ENCODE measurements at regions not wholly inside any gene's neighbourhood (a gene's known extent, or its start where the extent isn't known, plus 50 kb on each side); places are given as distances from the start of the nearest gene placed in this dataset.

GRCh38 chr14:99064262-99064954 is 207.6 kb downstream of the BCL11B start:
- DNase-seq (ENCODE audit: extremely low read depth in 1 of 11, low read depth in 9 of 11, low spot score in 4 of 11), result no peak

- no peak for DNase-seq (ENCODE audit: extremely low read depth in 1 of 11, low read depth in 9 of 11, low spot score in 4 of 11)
Measured at GRCh38 chr14:99065551-99065950, 206.4 kb downstream of the BCL11B start.

- DNase-seq (ENCODE audit: extremely low read depth in 1 of 11, low read depth in 9 of 11, low spot score in 4 of 11), result no peak
Measured at GRCh38 chr14:99066378-99066777, 205.6 kb downstream of the BCL11B start.

- no peak for DNase-seq (ENCODE audit: extremely low read depth in 1 of 11, low read depth in 9 of 11, low spot score in 4 of 11)
Measured at GRCh38 chr14:99067141-99067920, 204.7 kb downstream of the BCL11B start.

- no peak for DNase-seq (ENCODE audit: extremely low read depth in 1 of 11, low read depth in 9 of 11, low spot score in 4 of 11)
Measured at GRCh38 chr14:99067927-99068326, 204.1 kb downstream of the BCL11B start.

GRCh38 chr14:99069946-99070345 is 202.1 kb downstream of the BCL11B start:
- no peak for DNase-seq (ENCODE audit: extremely low read depth in 1 of 11, low read depth in 9 of 11, low spot score in 4 of 11)

- DNase-seq (ENCODE audit: extremely low read depth in 1 of 11, low read depth in 9 of 11, low spot score in 4 of 11), result no peak
Measured at GRCh38 chr14:99072433-99072832, 199.6 kb downstream of the BCL11B start.

- DNase-seq (ENCODE audit: extremely low read depth in 1 of 11, low read depth in 9 of 11, low spot score in 4 of 11), result no peak
Measured at GRCh38 chr14:99072956-99073355, 199.0 kb downstream of the BCL11B start.

GRCh38 chr14:99073431-99073830 is 198.6 kb downstream of the BCL11B start:
- DNase-seq (ENCODE audit: extremely low read depth in 1 of 11, low read depth in 9 of 11, low spot score in 4 of 11), result no peak

- no peak for DNase-seq (ENCODE audit: extremely low read depth in 1 of 11, low read depth in 9 of 11, low spot score in 4 of 11)
Measured at GRCh38 chr14:99075061-99075460, 196.9 kb downstream of the BCL11B start.

- no peak for DNase-seq (ENCODE audit: extremely low read depth in 1 of 11, low read depth in 9 of 11, low spot score in 4 of 11)
Measured at GRCh38 chr14:99075771-99076375, 196.1 kb downstream of the BCL11B start.

- no peak for DNase-seq (ENCODE audit: extremely low read depth in 1 of 11, low read depth in 9 of 11, low spot score in 4 of 11)
Measured at GRCh38 chr14:99077076-99077843, 194.7 kb downstream of the BCL11B start.

GRCh38 chr14:99077844-99078236 is 194.2 kb downstream of the BCL11B start:
- no peak for DNase-seq (ENCODE audit: extremely low read depth in 1 of 11, low read depth in 9 of 11, low spot score in 4 of 11)

- DNase-seq (ENCODE audit: extremely low read depth in 1 of 11, low read depth in 9 of 11, low spot score in 4 of 11), result no peak
Measured at GRCh38 chr14:99078426-99078825, 193.6 kb downstream of the BCL11B start.

- no peak for DNase-seq (ENCODE audit: extremely low read depth in 1 of 11, low read depth in 9 of 11, low spot score in 4 of 11)
Measured at GRCh38 chr14:99079061-99079727, 192.8 kb downstream of the BCL11B start.

GRCh38 chr14:99080306-99080705 is 191.7 kb downstream of the BCL11B start:
- no peak for DNase-seq (ENCODE audit: extremely low read depth in 1 of 11, low read depth in 9 of 11, low spot score in 4 of 11)

- no peak for DNase-seq (ENCODE audit: extremely low read depth in 1 of 11, low read depth in 9 of 11, low spot score in 4 of 11)
Measured at GRCh38 chr14:99081156-99081765, 190.7 kb downstream of the BCL11B start.

- no peak for DNase-seq (ENCODE audit: extremely low read depth in 1 of 11, low read depth in 9 of 11, low spot score in 4 of 11)
Measured at GRCh38 chr14:99081880-99082279, 190.1 kb downstream of the BCL11B start.
